SK-N-SH treated with all-trans-retinoic acid at 6 μM for 48 hours (cell line): ENCODE measurements at regions not wholly inside any gene's neighbourhood (a gene's known extent, or its start where the extent isn't known, plus 50 kb on each side); places are given as distances from the start of the nearest gene placed in this dataset.

Source experiments
- ARNTL ChIP-seq: fragments of 450-650 bp; formaldehyde crosslinking; IDR thresholded peaks from 2 replicates; pipeline ENCODE4 v1.5.0; 2020; ENCODE audit warnings: low read depth, mild to moderate bottlenecking, moderate library complexity, borderline replicate concordance
- GLIS3 ChIP-seq: fragments of 250-450 bp; sonication (Bioruptor Pico); IDR thresholded peaks from 2 replicates; pipeline ENCODE4 v1.5.0; 2020; ENCODE audit warnings: mild to moderate bottlenecking, moderate library complexity
- ISL1 ChIP-seq: fragments of 250-450 bp; sonication (Bioruptor Pico); IDR thresholded peaks from 2 replicates; pipeline ENCODE4 v2.1.2; 2022; ENCODE audit warnings: mild to moderate bottlenecking, moderate library complexity
- OSR1 ChIP-seq: fragments of 250-450 bp; sonication (Bioruptor Pico); IDR thresholded peaks from 2 replicates; pipeline ENCODE4 v1.8.0; 2022; ENCODE audit warnings: moderate library complexity, mild to moderate bottlenecking, inconsistent platforms
- PATZ1 ChIP-seq: fragments of 250-450 bp; sonication (Bioruptor Pico); IDR thresholded peaks from 2 replicates; pipeline ENCODE4 v1.8.0; 2020; ENCODE audit warnings: mild to moderate bottlenecking, moderate library complexity, borderline replicate concordance
- TCF4 ChIP-seq: fragments of 250-450 bp; sonication (Bioruptor Pico); IDR thresholded peaks from 2 replicates; pipeline ENCODE4 v1.8.0; 2021; ENCODE audit warnings: mild to moderate bottlenecking, moderate library complexity, borderline replicate concordance
- TOX ChIP-seq: fragments of 250-450 bp; sonication (Bioruptor Pico); IDR thresholded peaks from 2 replicates; pipeline ENCODE4 v1.8.0; 2021; ENCODE audit warnings: mild to moderate bottlenecking, moderate library complexity, borderline replicate concordance
- ZC3H10 ChIP-seq: fragments of 250-450 bp; sonication (Bioruptor Pico); IDR thresholded peaks from 2 replicates; pipeline ENCODE4 v1.5.1; 2021; ENCODE audit warnings: mild to moderate bottlenecking, moderate library complexity
- ZFP3 ChIP-seq: fragments of 250-450 bp; sonication (Bioruptor Pico); IDR thresholded peaks from 2 replicates; pipeline ENCODE4 v1.5.0; 2020; ENCODE audit warnings: mild to moderate bottlenecking, moderate library complexity
- ZFP30 ChIP-seq: fragments of 450-650 bp; formaldehyde crosslinking; IDR thresholded peaks from 2 replicates; pipeline ENCODE4 v1.5.0; 2022; ENCODE audit warnings: mild to moderate bottlenecking, moderate library complexity
- TF ChIP-seq, protein P1 (sequence below): fragments of 250-450 bp; sonication (Bioruptor Pico); IDR thresholded peaks from 2 replicates; pipeline ENCODE4 v1.8.0; 2021; ENCODE audit warnings: low read depth, mild to moderate bottlenecking, moderate library complexity, borderline replicate concordance

- TF ChIP-seq ZFP30 (CRISPR knock-in tag) (no peak), TOX (CRISPR knock-in tag) (no peak), PATZ1 (CRISPR knock-in tag) (no peak), GLIS3 (CRISPR knock-in tag) (no peak), TCF4 (CRISPR knock-in tag) (no peak), OSR1 (CRISPR knock-in tag) (no peak), ZC3H10 (CRISPR knock-in tag) (no peak), ZFP3 (CRISPR knock-in tag) (no peak), ARNTL (CRISPR knock-in tag) (no peak), ISL1 (CRISPR knock-in tag) (no peak)
- TF ChIP-seq, protein P1, sequence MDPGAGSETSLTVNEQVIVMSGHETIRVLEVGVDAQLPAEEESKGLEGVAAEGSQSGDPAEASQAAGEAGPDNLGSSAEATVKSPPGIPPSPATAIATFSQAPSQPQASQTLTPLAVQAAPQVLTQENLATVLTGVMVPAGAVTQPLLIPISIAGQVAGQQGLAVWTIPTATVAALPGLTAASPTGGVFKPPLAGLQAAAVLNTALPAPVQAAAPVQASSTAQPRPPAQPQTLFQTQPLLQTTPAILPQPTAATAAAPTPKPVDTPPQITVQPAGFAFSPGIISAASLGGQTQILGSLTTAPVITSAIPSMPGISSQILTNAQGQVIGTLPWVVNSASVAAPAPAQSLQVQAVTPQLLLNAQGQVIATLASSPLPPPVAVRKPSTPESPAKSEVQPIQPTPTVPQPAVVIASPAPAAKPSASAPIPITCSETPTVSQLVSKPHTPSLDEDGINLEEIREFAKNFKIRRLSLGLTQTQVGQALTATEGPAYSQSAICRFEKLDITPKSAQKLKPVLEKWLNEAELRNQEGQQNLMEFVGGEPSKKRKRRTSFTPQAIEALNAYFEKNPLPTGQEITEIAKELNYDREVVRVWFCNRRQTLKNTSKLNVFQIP (CRISPR knock-in tag): no peak
Observed at GRCh38 chr2:125886153-125886552, 769.8 kb upstream of the GYPC start.
